Stimulated activated effector memory CD8-positive, alpha-beta T cell treated with anti-CD3 and anti-CD28 coated beads, Interleukin-12 subunit alpha, Interleukin-12 subunit beta, amount 100 ng/mL, for 72 hours (primary cell): ENCODE measurements at regions not wholly inside any gene's neighbourhood (a gene's known extent, or its start where the extent isn't known, plus 50 kb on each side); places are given as distances from the start of the nearest gene placed in this dataset.
"Not testable (repeated sequence)": the region's sequence is repeated elsewhere in the genome, so short reads cannot be mapped to it uniquely, and the experiment has no call there.

ENCODE experiments used
- ATAC-seq: fragments of 150-1000 bp; cut with Tn5 transposase; 2 replicates; pipeline ENCODE4 v1.10.0; 2021
- DNase-seq, 2 donors: peaks; one replicate each; pipeline ENCODE4 v3.0.0; 2021 to 2022; ENCODE audit warnings: low spot score in 2 of 2
- H3K27ac Mint-ChIP-seq: one replicate; pipeline ENCODE4 v1.8.0; 2022; ENCODE audit warnings: mild to moderate bottlenecking, mixed read lengths
- H3K36me3 Mint-ChIP-seq: one replicate; pipeline ENCODE4 v1.8.0; 2022; ENCODE audit warnings: mild to moderate bottlenecking, mixed read lengths
- H3K4me1 Mint-ChIP-seq: one replicate; pipeline ENCODE4 v1.8.0; 2022; ENCODE audit warnings: mixed read lengths
- H3K4me3 Mint-ChIP-seq: one replicate; pipeline ENCODE4 v1.8.0; 2022; ENCODE audit warnings: mild to moderate bottlenecking, mixed read lengths
- H3K9me3 Mint-ChIP-seq: one replicate; pipeline ENCODE4 v1.8.0; 2022; ENCODE audit warnings: mixed read lengths

DNA sequence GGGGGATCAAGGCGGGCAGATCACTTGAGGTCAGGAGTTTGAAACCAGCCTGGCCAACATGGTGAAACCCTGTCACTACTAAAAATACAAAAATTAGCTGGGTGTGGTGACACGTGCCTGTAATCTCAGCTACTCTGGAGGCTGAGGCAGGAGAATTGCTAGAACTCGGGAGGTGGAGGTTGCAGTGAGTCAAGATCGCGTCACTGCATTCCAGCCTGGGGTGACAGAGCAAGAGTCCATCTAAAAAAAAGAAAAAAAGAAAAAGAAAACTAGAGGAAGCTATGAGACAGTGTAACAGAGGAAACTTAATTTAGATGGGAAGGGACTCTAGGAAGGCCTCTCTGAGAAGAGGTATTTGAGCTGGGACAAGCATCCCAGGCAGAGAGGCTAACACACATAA is 109.9 kb upstream of the SRSF6 start:
- not testable (repeated sequence) for H3K4me1 Mint-ChIP-seq, H3K4me3 Mint-ChIP-seq, DNase-seq, H3K27ac Mint-ChIP-seq, H3K36me3 Mint-ChIP-seq, ATAC-seq
- H3K9me3 Mint-ChIP-seq, result peaks cover 14% of the 10 kb centered on the region

DNA sequence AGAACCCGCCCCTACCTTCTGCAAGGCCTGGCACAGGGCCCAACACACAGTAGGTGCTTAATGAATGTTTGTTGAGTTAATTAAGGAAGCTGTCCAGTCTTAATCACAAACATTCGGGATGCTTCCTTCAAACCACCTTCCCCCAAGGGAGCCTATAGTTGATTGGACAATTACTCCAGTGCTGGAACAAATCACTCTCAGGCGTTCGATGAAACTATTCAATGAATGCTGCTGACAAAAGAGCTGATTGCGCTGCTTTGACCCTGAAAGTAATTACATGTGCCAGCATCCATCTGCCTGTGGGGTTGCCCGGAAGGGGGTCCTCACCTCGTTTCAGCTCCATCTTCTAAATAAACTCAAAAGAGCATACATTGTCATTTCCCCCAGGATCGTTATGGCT is 112.0 kb upstream of the SRSF6 start:
- ATAC-seq (no peak), DNase-seq (no peak)
- Mint-ChIP-seq H3K4me3 (no peak overlapping the region), H3K4me1 (no peaks in the 10 kb centered on the region), H3K36me3 (no peaks in the 10 kb centered on the region), H3K9me3 (peaks cover 14% of the 10 kb centered on the region), H3K27ac (no peak overlapping the region)

DNA sequence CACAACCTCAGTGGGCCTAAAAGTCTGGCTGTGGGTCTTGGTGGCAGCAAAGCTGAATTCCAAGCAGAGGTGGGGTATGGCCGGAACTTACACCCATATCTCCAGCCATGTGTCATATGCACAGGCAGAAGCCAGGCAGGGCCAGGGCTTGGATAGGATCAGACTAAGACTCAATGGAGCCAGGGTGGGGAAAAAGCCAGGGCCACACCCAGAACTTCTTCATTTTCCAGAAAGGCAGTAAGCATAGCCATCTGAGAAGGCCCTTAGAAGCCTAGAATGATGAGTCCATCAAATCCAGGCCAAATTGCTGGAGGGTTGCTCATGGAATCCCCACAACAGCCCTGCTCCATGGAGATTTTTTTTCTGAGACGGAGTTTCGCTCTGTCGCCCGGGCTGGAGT is 116.2 kb upstream of the SRSF6 start:
- H3K36me3 Mint-ChIP-seq, result no peaks in the 10 kb centered on the region
- no peak overlapping the region for H3K27ac Mint-ChIP-seq
- no peak for DNase-seq
- H3K9me3 Mint-ChIP-seq, result peaks cover 14% of the 10 kb centered on the region
- no peaks in the 10 kb centered on the region for H3K4me1 Mint-ChIP-seq
- no peak overlapping the region for H3K4me3 Mint-ChIP-seq
- no peak for ATAC-seq

DNA sequence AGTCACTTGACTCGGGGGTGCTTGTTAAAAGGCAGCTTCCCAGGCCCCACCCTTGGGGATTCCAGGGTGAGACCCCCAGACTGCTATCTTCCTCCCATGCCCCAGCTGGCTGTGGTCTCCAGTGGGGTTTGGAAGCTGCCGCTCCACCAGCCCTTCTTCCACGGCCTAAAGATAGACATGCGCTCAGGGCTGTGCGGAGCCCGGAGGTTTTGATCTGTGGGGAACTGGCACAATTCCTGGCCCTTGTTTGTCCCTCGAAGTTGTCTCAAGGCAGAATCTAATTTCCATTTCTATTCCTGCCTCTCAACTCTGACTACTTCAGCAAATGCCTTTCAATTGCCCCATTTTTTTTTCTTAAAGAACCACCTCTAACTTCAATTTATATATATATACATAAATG is 120.7 kb upstream of the SRSF6 start:
- H3K9me3 Mint-ChIP-seq, result peaks cover 12% of the 10 kb centered on the region
- H3K4me3 Mint-ChIP-seq, result no peak overlapping the region
- H3K4me1 Mint-ChIP-seq, result no peaks in the 10 kb centered on the region
- DNase-seq (no peak), ATAC-seq (no peak)
- H3K36me3 Mint-ChIP-seq, result no peaks in the 10 kb centered on the region
- no peak overlapping the region for H3K27ac Mint-ChIP-seq

DNA sequence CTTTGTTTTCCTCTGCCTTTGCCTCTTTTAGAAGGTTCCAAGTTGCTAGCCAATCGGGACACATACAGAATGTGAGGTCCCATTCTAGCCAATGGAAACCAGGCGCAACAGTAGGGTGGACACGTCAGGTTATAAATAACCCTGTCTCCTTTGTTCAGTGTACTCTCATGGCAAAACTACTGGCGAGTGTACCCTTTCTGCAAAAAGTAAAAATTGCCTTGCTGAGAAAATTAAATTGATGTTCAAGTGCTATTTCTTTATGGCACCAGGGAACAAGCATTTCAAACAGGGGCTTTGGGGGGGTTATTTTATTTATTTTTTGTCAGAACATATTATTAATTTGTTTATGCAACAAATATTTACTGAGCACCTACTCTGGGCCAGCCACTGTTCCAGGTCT is 123.6 kb upstream of the SRSF6 start:
- no peak overlapping the region for H3K27ac Mint-ChIP-seq
- peaks cover 12% of the 10 kb centered on the region for H3K9me3 Mint-ChIP-seq
- no peak for DNase-seq
- no peak overlapping the region for H3K4me3 Mint-ChIP-seq
- no peaks in the 10 kb centered on the region for H3K4me1 Mint-ChIP-seq
- ATAC-seq, result no peak
- H3K36me3 Mint-ChIP-seq, result no peaks in the 10 kb centered on the region

GRCh38 chr20:43331906-43332305 is 125.8 kb upstream of the SRSF6 start:
- H3K4me1 Mint-ChIP-seq, result no peaks in the 10 kb centered on the region
- no peaks in the 10 kb centered on the region for H3K36me3 Mint-ChIP-seq
- ATAC-seq (no peak), DNase-seq (no peak)
- no peak overlapping the region for H3K4me3 Mint-ChIP-seq
- peaks cover 12% of the 10 kb centered on the region for H3K9me3 Mint-ChIP-seq
- no peak overlapping the region for H3K27ac Mint-ChIP-seq

GRCh38 chr20:43328697-43329096 is 129.0 kb upstream of the SRSF6 start:
- H3K4me3 Mint-ChIP-seq, result no peak overlapping the region
- H3K27ac Mint-ChIP-seq, result no peak overlapping the region
- H3K9me3 Mint-ChIP-seq, result peaks cover 7% of the 10 kb centered on the region
- no peak for DNase-seq
- H3K4me1 Mint-ChIP-seq, result no peaks in the 10 kb centered on the region
- no peaks in the 10 kb centered on the region for H3K36me3 Mint-ChIP-seq
- ATAC-seq, result no peak

GRCh38 chr20:43327234-43327633 is 130.5 kb upstream of the SRSF6 start:
- H3K27ac Mint-ChIP-seq, DNase-seq, H3K9me3 Mint-ChIP-seq, H3K4me3 Mint-ChIP-seq, H3K36me3 Mint-ChIP-seq, H3K4me1 Mint-ChIP-seq, ATAC-seq: not testable (repeated sequence)

GRCh38 chr20:43325926-43326325 is 131.8 kb upstream of the SRSF6 start:
- no peak for DNase-seq
- Mint-ChIP-seq H3K4me1 (no peaks in the 10 kb centered on the region), H3K4me3 (no peak overlapping the region), H3K9me3 (peaks cover 6% of the 10 kb centered on the region), H3K27ac (no peak overlapping the region), H3K36me3 (no peaks in the 10 kb centered on the region)
- no peak for ATAC-seq

GRCh38 chr20:43323592-43323991 is 133.9 kb upstream of the PTPRT start:
- H3K4me3 Mint-ChIP-seq, result no peak overlapping the region
- DNase-seq, result no peak

DNA sequence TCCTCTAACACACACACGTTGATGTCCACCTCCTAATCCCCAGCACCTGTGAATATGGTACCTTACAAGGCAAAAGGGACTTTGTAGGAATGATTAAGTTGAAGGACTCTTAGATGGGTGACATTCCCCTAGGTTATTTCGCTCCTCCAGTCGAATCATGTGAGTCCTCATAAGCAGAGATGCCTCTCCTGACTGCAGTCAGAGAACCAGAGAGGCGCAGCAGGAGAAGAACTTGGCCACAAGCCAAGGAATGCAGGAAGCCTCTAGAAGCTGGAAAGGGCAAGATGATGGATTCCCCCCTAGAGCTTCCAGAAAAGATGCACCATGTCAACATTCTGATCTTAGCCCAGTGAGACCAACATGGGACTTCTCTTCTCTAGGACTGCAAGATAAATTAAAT is 133.1 kb upstream of the PTPRT start:
- Mint-ChIP-seq H3K27ac (no peak overlapping the region), H3K36me3 (no peaks in the 10 kb centered on the region), H3K4me1 (no peaks in the 10 kb centered on the region), H3K9me3 (peaks cover 6% of the 10 kb centered on the region), H3K4me3 (no peak overlapping the region)
- DNase-seq (no peak), ATAC-seq (no peak)

More at GRCh38 chr20:43323592-43323991, 133.9 kb upstream of the PTPRT start:
- Mint-ChIP-seq H3K9me3 (peaks cover 6% of the 10 kb centered on the region), H3K27ac (no peak overlapping the region), H3K36me3 (no peaks in the 10 kb centered on the region), H3K4me1 (no peaks in the 10 kb centered on the region)
- no peak for ATAC-seq

DNA sequence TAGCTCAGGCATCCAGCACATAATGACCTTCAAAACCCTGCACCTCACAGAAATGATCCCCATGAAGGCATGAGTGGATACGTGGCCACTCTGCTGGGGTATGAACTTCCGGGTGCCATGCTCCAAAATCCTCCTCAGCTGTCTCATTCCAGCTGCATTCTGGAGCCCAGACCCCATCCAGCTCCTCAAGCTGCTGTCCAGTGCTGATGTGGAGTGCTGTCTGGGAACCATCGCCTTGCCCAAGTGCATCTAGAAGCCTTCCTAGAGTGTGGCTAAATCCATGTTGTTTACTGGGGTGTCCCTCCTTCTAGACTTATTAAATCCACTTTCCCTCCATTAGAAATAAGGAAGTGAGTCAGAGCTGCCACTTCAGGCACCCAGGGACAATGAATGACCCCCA is 130.8 kb upstream of the PTPRT start:
- Mint-ChIP-seq H3K4me3 (no peak overlapping the region), H3K36me3 (no peaks in the 10 kb centered on the region), H3K4me1 (no peaks in the 10 kb centered on the region), H3K9me3 (no peaks in the 10 kb centered on the region), H3K27ac (no peak overlapping the region)
- ATAC-seq, result no peak
- no peak for DNase-seq

DNA sequence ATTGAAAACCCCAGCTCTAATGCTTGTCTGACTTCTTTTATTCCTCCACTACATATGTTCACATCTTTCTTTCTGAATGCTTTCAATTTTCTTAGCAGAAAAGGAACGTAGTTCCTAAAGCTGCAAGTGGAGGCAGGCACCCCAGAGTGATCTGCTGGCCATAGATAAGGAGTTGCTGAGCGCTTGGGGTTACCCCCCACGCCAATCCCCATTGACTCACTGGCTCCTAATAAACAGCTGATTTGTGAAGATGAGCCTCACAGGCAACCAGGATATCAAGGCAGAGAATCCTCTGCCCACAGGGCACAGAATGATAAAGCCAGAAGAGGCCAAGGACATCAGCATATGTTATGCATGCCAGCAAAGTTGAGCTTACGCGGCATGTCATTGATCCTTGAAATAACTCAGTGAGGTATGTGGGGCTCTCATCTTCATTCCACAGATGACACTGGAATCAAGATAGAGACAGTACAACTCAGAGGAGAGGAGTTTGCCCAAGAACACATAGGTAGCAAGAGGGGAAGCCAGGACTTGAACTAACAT is 129.1 kb upstream of the PTPRT start:
- H3K9me3 Mint-ChIP-seq, result no peaks in the 10 kb centered on the region
- H3K27ac Mint-ChIP-seq, result no peak overlapping the region
- H3K4me1 Mint-ChIP-seq, result no peaks in the 10 kb centered on the region
- DNase-seq (no peak), ATAC-seq (no peak)
- no peaks in the 10 kb centered on the region for H3K36me3 Mint-ChIP-seq
- no peak overlapping the region for H3K4me3 Mint-ChIP-seq

DNA sequence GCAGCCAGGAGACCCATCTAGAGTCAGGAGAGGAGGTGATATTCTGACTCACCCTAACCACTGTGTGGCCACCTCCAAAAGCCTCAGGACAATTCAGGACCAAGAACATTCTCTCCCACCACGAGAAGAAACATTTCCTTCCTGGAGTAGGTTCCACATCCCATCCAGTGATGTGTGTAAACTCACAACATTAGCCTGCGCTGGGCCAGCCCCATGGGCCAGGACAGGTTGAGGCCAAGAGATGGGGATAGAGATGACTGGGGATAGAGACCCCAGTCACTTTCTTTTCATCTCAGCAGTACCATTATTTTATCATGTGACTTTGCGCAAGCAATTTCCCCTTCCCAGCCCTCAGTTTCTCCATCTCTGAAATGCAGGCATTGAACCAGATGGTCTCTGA is 126.6 kb upstream of the PTPRT start:
- Mint-ChIP-seq H3K4me1 (no peaks in the 10 kb centered on the region), H3K36me3 (no peaks in the 10 kb centered on the region), H3K9me3 (no peaks in the 10 kb centered on the region), H3K4me3 (no peak overlapping the region), H3K27ac (no peak overlapping the region)
- no peak for DNase-seq
- ATAC-seq, result no peak

GRCh38 chr20:43309266-43309665 is 119.6 kb upstream of the PTPRT start:
- Mint-ChIP-seq H3K9me3 (peaks cover 2% of the 10 kb centered on the region), H3K4me3 (no peak overlapping the region), H3K27ac (no peak overlapping the region), H3K36me3 (no peaks in the 10 kb centered on the region), H3K4me1 (no peaks in the 10 kb centered on the region)
- no peak for DNase-seq
- ATAC-seq, result no peak

DNA sequence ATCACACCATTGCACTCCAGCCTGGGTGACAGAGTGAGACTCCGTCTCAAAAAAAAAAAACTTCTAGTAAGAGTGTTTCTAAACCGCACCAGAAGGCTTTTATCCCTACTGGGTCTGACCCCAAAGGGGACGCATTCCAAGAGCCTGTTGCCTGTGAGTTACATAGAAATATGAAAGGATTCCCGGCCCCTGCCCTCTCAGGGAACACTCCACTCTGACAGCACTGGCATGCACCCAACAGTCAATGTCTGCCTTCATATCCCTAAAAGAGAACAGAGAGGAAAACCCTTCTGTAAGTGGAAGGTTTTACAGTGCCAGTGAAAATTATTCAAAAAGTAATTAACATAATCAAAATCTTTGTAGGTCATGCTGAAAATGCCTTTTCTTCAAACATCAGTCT is 117.1 kb upstream of the PTPRT start:
- H3K27ac Mint-ChIP-seq, result no peak overlapping the region
- H3K4me3 Mint-ChIP-seq, result no peak overlapping the region

GRCh38 chr20:43305749-43306148 is 116.0 kb upstream of the PTPRT start:
- Mint-ChIP-seq H3K9me3 (peaks cover 3% of the 10 kb centered on the region), H3K4me3 (no peak overlapping the region), H3K36me3 (no peaks in the 10 kb centered on the region), H3K4me1 (no peaks in the 10 kb centered on the region), H3K27ac (no peak overlapping the region)
- no peak for DNase-seq
- ATAC-seq, result no peak

More for the DNA sequence above, 117.1 kb upstream of the PTPRT start:
- Mint-ChIP-seq H3K36me3 (no peaks in the 10 kb centered on the region), H3K9me3 (peaks cover 3% of the 10 kb centered on the region), H3K4me1 (no peaks in the 10 kb centered on the region)
- no peak for ATAC-seq
- no peak for DNase-seq
